Neural cell (in vitro differentiated cells): ENCODE measurements at regions not wholly inside any gene's neighbourhood (a gene's known extent, or its start where the extent isn't known, plus 50 kb on each side); places are given as distances from the start of the nearest gene placed in this dataset.

Experiments
- EP300 ChIP-seq: fragments of 450-650 bp; conservative IDR thresholded peaks from 2 replicates; pipeline ENCODE4 v1.6.1; 2014; ENCODE audit warnings: antibody characterized with exemption, mild to moderate bottlenecking, moderate library complexity; ENCODE audit not compliant: poor library complexity, severe bottlenecking
- EZH2 ChIP-seq: fragments of 200-600, 300-800 bp; shearing (Covaris generic), sonication (generic); IDR thresholded peaks from 2 replicates; pipeline ENCODE4 v1.6.1; 2014; ENCODE audit warnings: antibody characterized with exemption, low read length, borderline replicate concordance, mild to moderate bottlenecking; ENCODE audit not compliant: insufficient read depth, poor library complexity, severe bottlenecking
- POLR2AphosphoS5 ChIP-seq: IDR thresholded peaks from 2 replicates; pipeline ENCODE4 v1.6.1; 2012
- RAD21 ChIP-seq: fragments of 450-650 bp; conservative IDR thresholded peaks from 2 replicates; pipeline ENCODE4 v1.6.1; 2014; ENCODE audit warnings: antibody characterized with exemption, mild to moderate bottlenecking, moderate library complexity
- SMC3 ChIP-seq: fragments of 450-650 bp; conservative IDR thresholded peaks from 2 replicates; pipeline ENCODE4 v1.6.1; 2014; ENCODE audit warnings: antibody characterized with exemption, mild to moderate bottlenecking, moderate library complexity; ENCODE audit not compliant: poor library complexity
- TAF1 ChIP-seq: IDR thresholded peaks from 2 replicates; pipeline ENCODE4 v1.6.1; 2012; ENCODE audit warnings: low read depth
- TF ChIP-seq, protein P1 (sequence below): fragments of 450-650 bp; IDR thresholded peaks from 2 replicates; pipeline ENCODE4 v1.5.1; 2014; ENCODE audit warnings: antibody characterized with exemption, mild to moderate bottlenecking, moderate library complexity; ENCODE audit not compliant: poor library complexity, severe bottlenecking

DNA sequence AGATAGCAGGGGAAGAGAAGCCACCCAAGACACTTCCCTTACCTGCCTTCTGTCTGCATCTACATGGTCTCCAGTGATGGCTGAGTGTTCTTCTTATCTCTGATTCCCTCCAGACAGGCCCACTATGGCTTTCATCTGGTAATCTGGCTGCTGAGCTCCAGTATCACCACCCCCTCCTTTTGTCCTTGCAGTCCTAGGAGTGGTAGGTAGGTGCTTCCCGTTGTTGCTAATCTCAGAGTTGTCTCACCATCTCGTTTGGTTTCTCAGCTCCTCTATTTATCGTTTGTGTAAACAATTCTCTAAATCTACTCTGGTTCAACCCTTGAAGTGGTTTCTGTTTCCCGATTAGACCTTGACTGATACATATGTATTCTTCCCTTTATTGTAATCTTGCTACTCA is 243.8 kb upstream of the RFX3 start:
- TF ChIP-seq SMC3: no peak
- no peak for TF ChIP-seq RAD21
- TF ChIP-seq, protein P1, sequence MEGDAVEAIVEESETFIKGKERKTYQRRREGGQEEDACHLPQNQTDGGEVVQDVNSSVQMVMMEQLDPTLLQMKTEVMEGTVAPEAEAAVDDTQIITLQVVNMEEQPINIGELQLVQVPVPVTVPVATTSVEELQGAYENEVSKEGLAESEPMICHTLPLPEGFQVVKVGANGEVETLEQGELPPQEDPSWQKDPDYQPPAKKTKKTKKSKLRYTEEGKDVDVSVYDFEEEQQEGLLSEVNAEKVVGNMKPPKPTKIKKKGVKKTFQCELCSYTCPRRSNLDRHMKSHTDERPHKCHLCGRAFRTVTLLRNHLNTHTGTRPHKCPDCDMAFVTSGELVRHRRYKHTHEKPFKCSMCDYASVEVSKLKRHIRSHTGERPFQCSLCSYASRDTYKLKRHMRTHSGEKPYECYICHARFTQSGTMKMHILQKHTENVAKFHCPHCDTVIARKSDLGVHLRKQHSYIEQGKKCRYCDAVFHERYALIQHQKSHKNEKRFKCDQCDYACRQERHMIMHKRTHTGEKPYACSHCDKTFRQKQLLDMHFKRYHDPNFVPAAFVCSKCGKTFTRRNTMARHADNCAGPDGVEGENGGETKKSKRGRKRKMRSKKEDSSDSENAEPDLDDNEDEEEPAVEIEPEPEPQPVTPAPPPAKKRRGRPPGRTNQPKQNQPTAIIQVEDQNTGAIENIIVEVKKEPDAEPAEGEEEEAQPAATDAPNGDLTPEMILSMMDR: no peak
- no peak for TF ChIP-seq EZH2
- no peak for TF ChIP-seq POLR2AphosphoS5
- TF ChIP-seq EP300: no peak
- TF ChIP-seq TAF1: no peak
